ENCODE measurements at regions not wholly inside any gene's neighbourhood (a gene's known extent, or its start where the extent isn't known, plus 50 kb on each side); places are given as distances from the start of the nearest gene placed in this dataset.

DNA sequence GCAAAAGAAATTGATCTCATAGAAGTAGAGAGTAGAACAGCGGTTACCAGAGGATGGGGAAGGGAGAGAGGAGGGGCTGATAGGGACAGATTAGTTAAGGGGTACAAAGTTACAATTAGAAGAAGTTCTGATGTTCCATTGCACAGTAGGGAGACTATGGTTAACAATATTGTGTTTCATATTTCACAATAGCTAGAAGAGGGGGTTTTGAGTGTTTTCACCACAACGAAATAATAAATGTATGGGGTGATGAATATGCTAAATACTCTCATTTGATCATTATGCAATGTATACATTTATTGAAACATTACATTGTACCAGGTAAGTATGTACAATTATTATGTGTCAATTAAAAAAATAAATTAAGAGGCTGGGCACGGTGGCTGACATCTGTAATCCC is 291.2 kb upstream of the KCNJ16 start:
- TF ChIP-seq ATF4 (CRISPR knock-in tag; IDR thresholded peaks at IDR 0.05) (no peak), ESRRA (IDR thresholded peaks at IDR 0.05; ENCODE audit: borderline replicate concordance, low read depth) (no peak), RREB1 (CRISPR knock-in tag; IDR thresholded peaks at IDR 0.05) (no peak), HDAC6 (IDR thresholded peaks at IDR 0.05; ENCODE audit: low read depth, low read length) (no peak), BHLHE40 (IDR thresholded peaks at IDR 0.05; ENCODE audit: low read length) (no peak), PATZ1 (CRISPR knock-in tag; IDR thresholded peaks at IDR 0.05; ENCODE audit: borderline replicate concordance) (no peak), SMC3 (conservative IDR thresholded peaks at IDR 0.05; ENCODE audit: insufficient read depth, low read depth, low read length) (no peak), EZH2 (IDR thresholded peaks at IDR 0.05; ENCODE audit: borderline replicate concordance, low read depth, low read length) (no peak), CHD2 (IDR thresholded peaks at IDR 0.05; ENCODE audit: low read depth, low read length) (no peak), ARID1B (IDR thresholded peaks at IDR 0.05) (no peak), POLR2A (conservative IDR thresholded peaks at IDR 0.05) (no peak)

All from K562 (cell line).